ENCODE measurements at regions not wholly inside any gene's neighbourhood (a gene's known extent, or its start where the extent isn't known, plus 50 kb on each side); places are given as distances from the start of the nearest gene placed in this dataset.

GRCh38 chr13:106433066-106433465 lies 102.4 kb downstream of the EFNB2 start:
- TF ChIP-seq CTCF (IDR thresholded peaks at IDR 0.05) (no peak), POLR2A (IDR thresholded peaks at IDR 0.05) (no peak)

Data from thyroid gland (tissue), 4 donors.